GM10266 (cell line): ENCODE measurements at regions not wholly inside any gene's neighbourhood (a gene's known extent, or its start where the extent isn't known, plus 50 kb on each side); places are given as distances from the start of the nearest gene placed in this dataset.

Source experiments
- DNase-seq: peaks from one replicate; pipeline ENCODE4 v3.0.0; 2012; ENCODE audit errors: extremely low spot score
- TF ChIP-seq, protein P1 (sequence below): IDR thresholded peaks from 2 replicates; pipeline ENCODE4 v1.5.1; 2012; ENCODE audit warnings: mild to moderate bottlenecking, low read depth; ENCODE audit not compliant: control insufficient read depth, insufficient read depth; ENCODE audit errors: missing control alignments

DNA sequence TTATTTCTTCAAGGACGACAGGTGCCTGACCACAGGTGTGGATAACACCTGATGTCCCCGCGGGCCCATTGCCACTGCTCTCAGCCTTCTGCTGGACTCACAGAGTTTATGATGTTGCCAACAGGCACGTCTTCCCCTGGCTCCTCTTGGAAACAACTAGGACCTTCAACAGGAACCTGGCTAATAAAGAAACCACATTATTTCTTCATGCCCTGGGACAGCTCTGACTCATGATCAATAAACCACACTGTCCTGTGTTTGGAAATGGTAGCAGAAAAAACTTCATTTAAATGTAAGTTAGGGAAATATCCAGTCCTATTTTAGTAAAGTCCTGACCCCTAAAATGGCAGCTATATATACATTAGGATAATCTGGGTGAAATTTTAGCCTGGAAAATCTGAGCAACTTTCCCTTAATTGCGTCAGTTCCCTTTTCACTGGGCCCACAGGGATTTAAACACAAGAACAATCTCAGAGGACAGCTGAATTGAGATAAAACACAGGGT, 158.9 kb downstream of the VAPA start:
- TF ChIP-seq, protein P1, sequence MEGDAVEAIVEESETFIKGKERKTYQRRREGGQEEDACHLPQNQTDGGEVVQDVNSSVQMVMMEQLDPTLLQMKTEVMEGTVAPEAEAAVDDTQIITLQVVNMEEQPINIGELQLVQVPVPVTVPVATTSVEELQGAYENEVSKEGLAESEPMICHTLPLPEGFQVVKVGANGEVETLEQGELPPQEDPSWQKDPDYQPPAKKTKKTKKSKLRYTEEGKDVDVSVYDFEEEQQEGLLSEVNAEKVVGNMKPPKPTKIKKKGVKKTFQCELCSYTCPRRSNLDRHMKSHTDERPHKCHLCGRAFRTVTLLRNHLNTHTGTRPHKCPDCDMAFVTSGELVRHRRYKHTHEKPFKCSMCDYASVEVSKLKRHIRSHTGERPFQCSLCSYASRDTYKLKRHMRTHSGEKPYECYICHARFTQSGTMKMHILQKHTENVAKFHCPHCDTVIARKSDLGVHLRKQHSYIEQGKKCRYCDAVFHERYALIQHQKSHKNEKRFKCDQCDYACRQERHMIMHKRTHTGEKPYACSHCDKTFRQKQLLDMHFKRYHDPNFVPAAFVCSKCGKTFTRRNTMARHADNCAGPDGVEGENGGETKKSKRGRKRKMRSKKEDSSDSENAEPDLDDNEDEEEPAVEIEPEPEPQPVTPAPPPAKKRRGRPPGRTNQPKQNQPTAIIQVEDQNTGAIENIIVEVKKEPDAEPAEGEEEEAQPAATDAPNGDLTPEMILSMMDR: no peak
- DNase-seq: no peak

DNA sequence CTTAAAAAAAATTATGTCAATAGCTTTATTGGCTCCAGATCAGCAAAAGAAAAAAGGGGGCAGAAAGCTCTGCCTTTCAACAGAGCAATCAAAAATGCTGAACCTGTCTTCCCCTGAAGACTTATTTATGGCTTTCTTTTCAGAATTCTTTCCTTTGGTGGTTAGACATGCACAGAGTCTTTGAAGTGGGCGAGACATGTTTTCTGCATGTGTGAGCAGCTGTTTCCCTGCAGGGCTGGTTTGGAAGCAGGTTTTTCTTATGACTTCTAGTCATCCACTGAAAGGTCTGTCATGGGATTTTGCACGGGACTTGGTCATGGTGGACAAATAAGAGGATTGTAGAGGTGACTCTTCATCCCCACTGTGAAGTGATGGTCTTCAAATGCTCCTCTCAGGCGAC, 160.3 kb downstream of the VAPA start:
- no peak for DNase-seq
- TF ChIP-seq, protein P1: no peak

DNA sequence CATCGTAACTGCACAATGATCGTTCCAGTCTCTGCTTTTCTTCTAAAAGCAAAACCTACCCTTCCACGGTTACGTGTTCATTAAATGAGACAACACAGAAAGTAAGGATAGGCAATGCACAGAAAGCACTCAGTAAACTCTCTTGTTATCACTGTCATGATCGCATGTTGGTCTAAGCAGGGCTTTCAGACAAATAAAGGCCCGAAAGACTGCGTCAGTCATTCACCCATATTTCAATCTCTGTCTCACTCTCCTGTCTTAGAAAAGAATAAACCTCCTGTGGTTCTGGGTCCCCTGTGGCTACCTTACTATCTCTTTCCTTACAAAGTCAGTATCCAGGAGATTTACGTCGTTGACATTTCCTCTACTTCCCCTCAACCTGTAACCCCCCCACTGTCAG, 160.9 kb downstream of the VAPA start:
- TF ChIP-seq, protein P1: no peak

DNA sequence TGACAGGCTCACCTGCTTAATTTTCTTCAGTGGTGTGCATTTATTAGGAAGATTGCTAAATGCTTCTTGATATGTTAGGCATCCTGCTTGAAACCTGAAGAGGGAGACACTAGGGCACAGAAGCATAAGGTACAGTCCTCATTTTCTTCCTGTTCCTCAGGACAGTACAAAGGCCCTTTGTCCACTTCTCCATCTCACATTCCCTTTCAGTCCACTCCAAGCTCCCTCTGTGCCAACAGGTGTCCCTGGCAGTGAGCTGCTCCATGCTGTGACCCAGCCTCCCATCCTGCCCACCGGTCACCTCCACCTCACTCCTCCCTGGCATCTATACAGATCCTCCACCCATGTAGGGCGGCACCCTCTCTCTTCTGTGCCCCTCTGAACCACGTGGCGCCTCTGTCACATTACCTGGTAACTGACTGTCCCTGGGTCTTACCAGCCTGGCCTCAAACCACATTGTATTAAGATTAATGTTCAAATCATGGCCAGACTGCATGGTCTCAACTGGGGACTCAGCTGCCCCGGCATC, 162.8 kb downstream of the VAPA start:
- TF ChIP-seq, protein P1: no peak
- no peak for DNase-seq

More for the DNA sequence above, 160.9 kb downstream of the VAPA start:
- DNase-seq: no peak

DNA sequence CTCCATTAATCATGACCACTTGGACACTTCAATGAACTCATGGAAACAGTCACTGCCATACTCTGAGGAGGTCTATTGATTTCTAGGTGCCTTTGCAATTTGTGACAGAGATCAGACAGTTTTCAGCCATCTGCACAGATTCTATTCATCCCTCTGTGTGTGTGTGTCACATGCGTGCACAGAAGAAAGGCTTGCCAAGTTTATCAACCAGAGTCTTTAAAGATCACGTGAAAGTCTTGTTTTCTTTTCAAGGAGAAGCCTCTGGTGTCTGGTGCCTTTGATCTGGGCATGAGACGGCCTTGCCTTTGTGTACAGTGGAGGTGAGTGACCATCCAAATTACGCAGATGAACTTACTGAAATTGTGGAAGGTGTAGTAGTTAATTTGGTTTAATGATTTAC, 164.2 kb downstream of the VAPA start:
- TF ChIP-seq, protein P1: no peak
- DNase-seq: no peak

DNA sequence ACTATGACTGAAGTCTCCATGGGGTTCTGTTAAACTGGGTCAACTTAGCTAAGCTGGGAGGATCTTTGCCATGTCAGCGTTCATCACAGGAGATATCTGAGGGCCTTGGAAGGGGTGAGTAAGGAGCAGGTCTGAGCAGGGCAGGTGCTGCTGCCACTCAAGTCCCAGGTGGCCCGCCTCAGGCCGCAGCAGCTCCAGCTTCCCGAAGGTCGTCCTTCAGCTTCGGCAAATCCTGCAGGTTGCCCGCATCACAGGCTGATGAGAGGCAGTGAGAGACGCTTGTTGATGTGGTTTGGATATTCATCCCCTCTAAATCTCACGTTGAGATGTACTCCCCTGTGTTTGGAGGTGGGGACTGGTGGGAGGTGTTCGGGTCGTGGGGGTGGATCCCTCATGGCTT, 166.6 kb downstream of the VAPA start:
- TF ChIP-seq, protein P1: no peak
- DNase-seq: no peak

DNA sequence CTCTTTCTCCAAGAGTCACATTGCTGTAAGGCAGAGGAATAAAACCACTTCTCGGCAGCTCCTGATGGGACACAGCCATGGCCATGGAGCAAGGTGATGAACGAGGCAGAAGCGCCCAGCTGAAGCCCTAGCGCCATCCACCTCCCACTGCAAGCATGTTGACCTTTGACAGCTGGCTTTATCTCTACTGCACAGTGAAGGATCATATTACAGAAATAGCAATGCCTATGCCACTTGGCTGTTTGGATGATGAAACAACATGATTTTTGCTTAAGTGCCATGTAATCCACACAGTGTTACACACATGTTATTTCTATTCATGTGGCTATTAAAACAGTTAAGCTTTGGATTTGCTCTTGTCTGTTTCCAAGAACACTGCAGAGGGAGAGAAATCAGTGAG, 167.7 kb downstream of the VAPA start:
- TF ChIP-seq, protein P1: no peak
- DNase-seq: no peak
